DOHH2 (cell line): ENCODE measurements at regions not wholly inside any gene's neighbourhood (a gene's known extent, or its start where the extent isn't known, plus 50 kb on each side); places are given as distances from the start of the nearest gene placed in this dataset.

ENCODE experiments used
- CTCF ChIP-seq: fragments of 200-600 bp; sonication (generic); IDR thresholded peaks from one replicate; pipeline ENCODE4 v1.5.1; 2014; ENCODE audit warnings: antibody characterized with exemption, mild to moderate bottlenecking, low read depth, low read length; ENCODE audit not compliant: poor library complexity, severe bottlenecking
- EZH2phosphoT487 ChIP-seq: fragments of 200-600 bp; sonication (generic); IDR thresholded peaks from 2 replicates; pipeline ENCODE4 v1.6.1; 2017; ENCODE audit warnings: borderline replicate concordance, mild to moderate bottlenecking, antibody characterized with exemption, low read length, moderate library complexity, mixed read lengths

DNA sequence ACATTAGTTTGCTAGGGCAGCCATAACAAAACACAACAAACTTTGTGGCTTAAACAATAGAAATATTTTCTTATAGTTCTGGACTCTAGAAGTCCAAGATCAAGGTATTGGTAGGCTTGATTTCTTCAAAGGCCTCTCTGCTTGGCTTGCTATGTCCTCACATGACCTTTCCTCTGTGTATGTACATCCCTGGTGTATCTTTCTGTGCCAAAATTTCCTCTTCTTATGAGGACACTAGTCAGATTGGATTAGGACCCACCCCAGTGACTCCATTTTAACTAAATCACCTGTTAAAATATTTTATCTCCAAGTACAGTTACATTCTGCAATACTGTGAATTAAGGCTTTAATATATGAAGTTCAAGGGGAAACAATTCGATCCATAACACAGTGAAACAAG is 168.9 kb upstream of the CCNH start:
- TF ChIP-seq CTCF (no peak), EZH2phosphoT487 (no peak)
